K562 (cell line): ENCODE measurements at regions not wholly inside any gene's neighbourhood (a gene's known extent, or its start where the extent isn't known, plus 50 kb on each side); places are given as distances from the start of the nearest gene placed in this dataset.

Experiments used
- ATAC-seq: fragments of 200-7000 bp; cut with Tn5 transposase; 3 replicates; pipeline ENCODE4 v1.9.1; 2020; ENCODE audit warnings: moderate library complexity
- BruUV-seq: library from RNA; stranded (reverse); fragments of 400-500 nt; replicated peaks from 2 replicates; lab custom pipeline; 2021; lab: Mats Ljungman, UMichigan
- CTCF ChIA-PET: fragments of 300-600 bp; formaldehyde crosslinking; extraction: SDS; loops from one replicate; lab custom pipeline; 2021; ENCODE audit warnings: low intra/inter-chr PET ratio; lab: Yijun Ruan, JAX
- POLR2A ChIA-PET: fragments of 300-600, 350-650 bp; sonication (Branson Sonifier 250); formaldehyde crosslinking; extraction: SDS; loops from one replicate; lab custom pipeline; 2021; ENCODE audit warnings: antibody characterized with exemption, inconsistent platforms; lab: Yijun Ruan, JAX
- DNase-seq, 4 experiments: peaks; one replicate each; pipeline versions ENCODE4 v3.0.0 to v3.0.0-alpha.2; 2011 to 2018; ENCODE audit warnings: low spot score in 3 of 4, mixed read lengths in 3 of 4; ENCODE audit errors: extremely low read depth in 1 of 4
- FAIRE-seq: peaks from 2 replicates; lab custom pipeline; 2011; peaks lifted over from hg19 to GRCh38; lab: Jason Lieb, UNC
- H2AFZ ChIP-seq: 2 replicates; pipeline ENCODE4 v1.6.0; 2011; ENCODE audit warnings: low read depth, low read length, control low read depth, inconsistent platforms
- H3K27ac ChIP-seq: fragments of 200-600 bp; 3 replicates; pipeline ENCODE4 v1.8.0; 2011; ENCODE audit warnings: low read depth, mild to moderate bottlenecking, control low read depth, inconsistent platforms, low read length, moderate library complexity, mixed read lengths; ENCODE audit errors: extremely low read depth
- H3K27me3 ChIP-seq, 2 experiments: fragments of 300-600 bp in 1 of 2; 2 replicates in 1 of 2; 3 replicates in 1 of 2; pipeline versions ENCODE4 v1.6.0 to v1.8.0; 2011; ENCODE audit warnings: inconsistent platforms in 2 of 2, low read length in 2 of 2, mild to moderate bottlenecking in 1 of 2, mixed read lengths in 1 of 2, moderate library complexity in 1 of 2; ENCODE audit not compliant: control insufficient read depth in 2 of 2, insufficient read depth in 2 of 2
- H3K36me3 ChIP-seq: fragments of 300-600 bp; 3 replicates; pipeline ENCODE4 v1.8.0; 2011; ENCODE audit warnings: mild to moderate bottlenecking, low read length, inconsistent platforms; ENCODE audit not compliant: control insufficient read depth, insufficient read depth
- H3K4me1 ChIP-seq, 2 experiments: fragments of 200-600 bp in 1 of 2; replicated peaks in 1 of 2; 2 replicates in 1 of 2; 3 replicates in 1 of 2; pipeline versions ENCODE4 v1.5.1 to v1.8.0; 2011; ENCODE audit warnings: inconsistent platforms in 2 of 2, low read length in 2 of 2, mild to moderate bottlenecking in 1 of 2, mixed read lengths in 1 of 2, moderate library complexity in 1 of 2; ENCODE audit not compliant: control insufficient read depth in 2 of 2, insufficient read depth in 2 of 2
- H3K4me2 ChIP-seq: 2 replicates; pipeline ENCODE4 v1.6.1; 2011; ENCODE audit warnings: low read length, control low read depth, inconsistent platforms, mixed read lengths; ENCODE audit not compliant: insufficient read depth
- H3K4me3 ChIP-seq: fragments of 200-600 bp; sonication (generic), shearing (Covaris generic); 2 replicates; pipeline ENCODE4 v1.5.1; 2016; ENCODE audit warnings: control low read depth, inconsistent platforms
- H3K79me2 ChIP-seq: fragments of 200-600 bp; 3 replicates; pipeline ENCODE4 v1.8.0; 2011; ENCODE audit warnings: low read length, inconsistent platforms; ENCODE audit not compliant: control insufficient read depth, insufficient read depth
- H3K9ac ChIP-seq, 2 experiments: 2 replicates each; pipeline versions ENCODE4 v1.6.0 to v1.6.1; 2011; ENCODE audit warnings: low read depth in 2 of 2, low read length in 2 of 2, control low read depth in 1 of 2, inconsistent platforms in 1 of 2, mild to moderate bottlenecking in 1 of 2, mixed read lengths in 1 of 2; ENCODE audit not compliant: insufficient read depth in 1 of 2
- H3K9me1 ChIP-seq: one replicate; pipeline ENCODE4 v1.6.0; 2011; ENCODE audit warnings: inconsistent platforms, mild to moderate bottlenecking, low read length, moderate library complexity; ENCODE audit not compliant: control insufficient read depth, insufficient read depth
- H3K9me3 ChIP-seq: replicated peaks from 2 replicates; pipeline ENCODE4 v1.5.1; 2011; ENCODE audit warnings: low read depth, low read length, inconsistent platforms; ENCODE audit not compliant: control insufficient read depth, insufficient read depth
- H4K20me1 ChIP-seq: replicated peaks from 2 replicates; pipeline ENCODE4 v1.6.1; 2011; ENCODE audit warnings: low read length, inconsistent platforms, mixed read lengths; ENCODE audit not compliant: control insufficient read depth, insufficient read depth
- CEBPG ChIP-seq, 3 experiments: fragments of 200-800 bp in 1 of 3; sonication (Bioruptor generic) in 1 of 3; sonication (generic) in 1 of 3; formaldehyde crosslinking in 1 of 3; IDR thresholded peaks in 2 of 3; conservative IDR thresholded peaks in 1 of 3; 2 replicates each; pipeline versions ENCODE4 v1.6.1 to v1.8.0; 2016 to 2022; ENCODE audit warnings: missing compliant biosample characterization in 2 of 3, missing genetic modification characterization in 2 of 3, mild to moderate bottlenecking in 1 of 3, missing genetic modification reagents in 1 of 3
- ELF1 ChIP-seq: fragments of 200-800 bp; sonication (Bioruptor generic); IDR thresholded peaks from 2 replicates; pipeline ENCODE4 v1.6.1; 2016; ENCODE audit warnings: missing genetic modification characterization, missing compliant biosample characterization
- GABPA ChIP-seq: fragments of 200-800 bp; sonication (Bioruptor generic); conservative IDR thresholded peaks from 2 replicates; pipeline ENCODE4 v1.6.1; 2016; ENCODE audit warnings: low read depth, missing genetic modification characterization, missing compliant biosample characterization
- HNRNPUL1 ChIP-seq: fragments of 200-400 bp; formaldehyde crosslinking; IDR thresholded peaks from 2 replicates; pipeline ENCODE4 v1.6.1; 2017; ENCODE audit warnings: low read length
- L3MBTL2 ChIP-seq: fragments of 450-650 bp; IDR thresholded peaks from 2 replicates; pipeline ENCODE4 v1.6.1; 2016; ENCODE audit warnings: mild to moderate bottlenecking, moderate library complexity
- MEIS2 ChIP-seq: fragments of 450-650 bp; IDR thresholded peaks from 2 replicates; pipeline ENCODE4 v1.6.1; 2014; ENCODE audit warnings: mild to moderate bottlenecking; ENCODE audit not compliant: partially characterized antibody
- MNT ChIP-seq, 2 experiments: fragments of 450-650 bp; conservative IDR thresholded peaks; 2 replicates each; pipeline ENCODE4 v1.6.1; 2017; ENCODE audit warnings: mild to moderate bottlenecking in 2 of 2, moderate library complexity in 2 of 2
- NFIX ChIP-seq: fragments of 250-450 bp; sonication (Bioruptor Pico); IDR thresholded peaks from 2 replicates; pipeline ENCODE4 v1.4.0; 2020; ENCODE audit warnings: low read depth, mild to moderate bottlenecking, moderate library complexity
- NR2C2 ChIP-seq, 2 experiments: fragments of 200-800 bp in 1 of 2; sonication (Bioruptor generic) in 1 of 2; sonication (generic) in 1 of 2; formaldehyde crosslinking in 1 of 2; IDR thresholded peaks; 2 replicates each; pipeline versions ENCODE4 v1.6.1 to v1.8.0; 2016 to 2022; ENCODE audit warnings: mild to moderate bottlenecking in 1 of 2, missing compliant biosample characterization in 1 of 2, missing genetic modification characterization in 1 of 2, missing genetic modification reagents in 1 of 2
- PBX2 ChIP-seq, 2 experiments: IDR thresholded peaks in 1 of 2; conservative IDR thresholded peaks in 1 of 2; 2 replicates each; pipeline ENCODE4 v1.6.1; 2016; ENCODE audit warnings: low read depth in 2 of 2, mild to moderate bottlenecking in 1 of 2, missing compliant biosample characterization in 1 of 2, missing genetic modification characterization in 1 of 2, moderate library complexity in 1 of 2
- PKNOX1 ChIP-seq: fragments of 450-650 bp; IDR thresholded peaks from 2 replicates; pipeline ENCODE4 v1.6.1; 2016
- SRSF9 ChIP-seq: fragments of 200-400 bp; formaldehyde crosslinking; IDR thresholded peaks from 2 replicates; pipeline ENCODE4 v1.6.1; 2017; ENCODE audit warnings: low read depth, low read length, borderline replicate concordance
- ZBTB17 ChIP-seq: fragments of 450-650 bp; formaldehyde crosslinking; IDR thresholded peaks from 2 replicates; pipeline ENCODE4 v1.4.0; 2020; ENCODE audit warnings: mild to moderate bottlenecking
- ZNF511 ChIP-seq: sonication (generic); formaldehyde crosslinking; IDR thresholded peaks from 2 replicates; pipeline ENCODE4 v1.8.0; 2022; ENCODE audit warnings: mild to moderate bottlenecking, missing genetic modification reagents
- WGBS: fragments of 100-300 bp; shearing (Covaris generic); methylation state at CpG from one replicate; pipeline ENCODE4 v1.1.6; 2016; ENCODE audit warnings: low coverage, mixed read lengths; ENCODE audit not compliant: insufficient coverage; ENCODE audit errors: missing lambda C conversion rate; 5-methylcytosine and 5-hydroxymethylcytosine counted together
- in situ Hi-C: fragments of 300-500 bp; cut with MboI; formaldehyde crosslinking; loops from 4 replicates; pipeline ENCODE4 v1.15.0; 2018; ENCODE audit warnings: inconsistent platforms, mixed read lengths
- intact Hi-C: fragments of 100-400 bp; cut with micrococcal nuclease; formaldehyde crosslinking; loops from 2 replicates; pipeline ENCODE4 v1.14.2; 2022

GRCh38 chr2:64283641-64284361 lies 139.6 kb upstream of the PELI1 start:
- no peak overlapping the region for H3K4me3 ChIP-seq
- H3K27me3 ChIP-seq: peaks cover 20 to 30% of the 10 kb centered on the region in 2 experiments
- WGBS: 17% methylated on average over 15 of the region's 15 CpGs
- POLR2A ChIA-PET: interaction anchor here (0.6 to 0.8 kb wide), 2 partner anchors 17 to 649 kb away, joined by 3 read pairs; no protein-coding TSS in a partner anchor
- H3K79me2 ChIP-seq: no peaks in the 10 kb centered on the region
- CTCF ChIA-PET: no interaction called here
- no TSS peak for BruUV-seq
- intact Hi-C loops: no loop called here
- H3K4me2 ChIP-seq: no peak overlapping the region
- no peaks in the 10 kb centered on the region for H3K9me1 ChIP-seq
- H4K20me1 ChIP-seq: no peaks in the 10 kb centered on the region
- no peaks in the 10 kb centered on the region for H3K9me3 ChIP-seq
- FAIRE-seq: no peak
- in situ Hi-C loops: no loop called here
- 0 out of 2 replicates have a peak overlapping the region, but pooled peaks have one; percentile 28 for H2AFZ ChIP-seq
- DNase-seq: no peak
- H3K4me1 ChIP-seq: peaks cover 0 to 3% of the 10 kb centered on the region in 2 experiments; a peak in 1 of 5 replicates
- H3K9ac ChIP-seq: no peak overlapping the region
- no peaks in the 10 kb centered on the region for H3K36me3 ChIP-seq
- H3K27ac ChIP-seq: no peak overlapping the region
- ATAC-seq: peak; percentile 28; the same call in 2 of the 3 replicates
- peak; percentile 75 for TF ChIP-seq ZBTB17 (CRISPR knock-in tag)
- no peak for TF ChIP-seq ZNF511 (CRISPR knock-in tag)
- TF ChIP-seq L3MBTL2: peak; percentile 28; the same call in 1 of the 2 replicates
- no peak for TF ChIP-seq NR2C2 (CRISPR knock-in tag; IDR thresholded peaks at IDR 0.05)
- TF ChIP-seq NR2C2 (tag; IDR thresholded peaks at IDR 0.05): peak; percentile 50; the same call in 1 of the 2 replicates
- TF ChIP-seq GABPA (tag): 0 out of 2 replicates have a peak, but pooled peaks have one; percentile 14
- TF ChIP-seq NFIX (CRISPR knock-in tag): no peak
- TF ChIP-seq SRSF9: no peak
- TF ChIP-seq ELF1 (tag): no peak
- peak; percentile 91 for TF ChIP-seq MEIS2
- no peak for TF ChIP-seq MNT (conservative IDR thresholded peaks at IDR 0.05)
- TF ChIP-seq PBX2 (CRISPR knock-in tag; IDR thresholded peaks at IDR 0.05; ENCODE audit: low read depth): no peak
- peak; percentile 87 for TF ChIP-seq PBX2 (tag; conservative IDR thresholded peaks at IDR 0.05; ENCODE audit: low read depth)
- no peak for TF ChIP-seq CEBPG (CRISPR knock-in tag; IDR thresholded peaks at IDR 0.05)
- peak in 1 of 2 experiments; percentile 42; a peak in 2 of 4 replicates for TF ChIP-seq CEBPG (tag; conservative IDR thresholded peaks at IDR 0.05 in 1 of 2, IDR thresholded peaks at IDR 0.05 in 1 of 2)
- no peak for TF ChIP-seq HNRNPUL1
- TF ChIP-seq PKNOX1: peak; percentile 35; the same call in 1 of the 2 replicates
